ENCODE measurements at regions not wholly inside any gene's neighbourhood (a gene's known extent, or its start where the extent isn't known, plus 50 kb on each side); places are given as distances from the start of the nearest gene placed in this dataset.

- TF ChIP-seq CTCF (IDR thresholded peaks at IDR 0.05; ENCODE audit: low read depth, low read length, poor library complexity, severe bottlenecking), result no peak
- TF ChIP-seq EZH2phosphoT487 (IDR thresholded peaks at IDR 0.05; ENCODE audit: borderline replicate concordance, low read length), result no peak
Observed at GRCh38 chr5:92409134-92409533, 1026.0 kb upstream of the ARRDC3 start.

Measured in DOHH2 (cell line).